Testis (tissue), 2 donors: ENCODE measurements at regions not wholly inside any gene's neighbourhood (a gene's known extent, or its start where the extent isn't known, plus 50 kb on each side); places are given as distances from the start of the nearest gene placed in this dataset.

ENCODE experiments used
- DNase-seq: peaks from one replicate; pipeline ENCODE4 v3.0.0-alpha.2; 2019
- H3K27ac ChIP-seq, 2 donors: fragments of 200-600 bp; sonication (generic); one replicate each; pipeline ENCODE4 v1.5.1; 2019
- H3K27me3 ChIP-seq: fragments of 200-600 bp; sonication (generic); one replicate; pipeline ENCODE4 v1.5.1; 2019
- H3K36me3 ChIP-seq: fragments of 200-600 bp; sonication (generic); one replicate; pipeline ENCODE4 v1.5.1; 2017; ENCODE audit warnings: low read depth; ENCODE audit errors: missing control alignments
- H3K4me1 ChIP-seq: fragments of 200-600 bp; sonication (generic); one replicate; pipeline ENCODE4 v1.5.1; 2019
- H3K4me3 ChIP-seq, 2 donors: fragments of 200-600 bp; sonication (generic); one replicate each; pipeline ENCODE4 v1.5.1; 2017 to 2019
- H3K9me3 ChIP-seq: fragments of 200-600 bp; sonication (generic); one replicate; pipeline ENCODE4 v1.5.1; 2017
- POLR2A ChIP-seq: fragments of 450-650 bp; IDR thresholded peaks from one replicate; pipeline ENCODE4 v1.6.1; 2017; ENCODE audit warnings: antibody characterized with exemption, mild to moderate bottlenecking, moderate library complexity
- WGBS, 2 donors: methylation state at CpG; one replicate each; pipeline ENCODE4 v1.1.5; 2018; 5-methylcytosine and 5-hydroxymethylcytosine counted together
- intact Hi-C: fragments of 100-400 bp; cut with DNase I; formaldehyde crosslinking; loops from one replicate; pipeline ENCODE4 v1.15.1; 2023; ENCODE audit warnings: low total_unique reads
- TF ChIP-seq, protein P1 (sequence below), 3 experiments: fragments of 450-650 bp in 2 of 3; fragments of 200-600 bp in 1 of 3; sonication (generic) in 1 of 3; IDR thresholded peaks; one replicate each; pipeline ENCODE4 v1.5.1; 2016 to 2019; ENCODE audit warnings: antibody characterized with exemption in 3 of 3, mild to moderate bottlenecking in 2 of 3, moderate library complexity in 1 of 3

DNA sequence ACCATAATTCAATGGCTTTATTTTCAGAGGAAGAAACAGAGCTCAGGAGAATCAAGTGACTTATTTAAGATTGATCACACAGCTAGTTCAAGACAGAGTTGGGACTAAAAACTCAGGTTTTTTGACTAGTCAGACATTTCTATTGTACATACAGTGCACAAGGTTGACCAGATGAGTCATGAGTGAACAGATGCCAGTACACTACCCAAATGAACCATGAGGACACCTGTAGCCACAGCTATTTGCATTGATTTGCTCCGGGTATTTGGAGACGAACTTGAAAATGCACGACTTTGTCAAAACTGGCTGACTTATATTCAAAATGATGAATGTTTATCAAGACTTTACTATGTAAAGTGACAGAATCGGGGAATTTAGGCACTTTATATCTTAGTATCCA, 161.7 kb upstream of the ST6GALNAC5 start:
- Histone ChIP-seq H3K4me1 (no peaks in the 10 kb centered on the region), H3K4me3 (no peak overlapping the region), H3K36me3 (no peaks in the 10 kb centered on the region), H3K27ac (no peak overlapping the region), H3K9me3 (no peaks in the 10 kb centered on the region), H3K27me3 (no peaks in the 10 kb centered on the region)
- intact Hi-C loops, result no loop called here
- WGBS, 2 donors, result 67 to 72% methylated on average over 4 of the region's 4 CpGs
- DNase-seq, result no peak
- TF ChIP-seq, protein P1, sequence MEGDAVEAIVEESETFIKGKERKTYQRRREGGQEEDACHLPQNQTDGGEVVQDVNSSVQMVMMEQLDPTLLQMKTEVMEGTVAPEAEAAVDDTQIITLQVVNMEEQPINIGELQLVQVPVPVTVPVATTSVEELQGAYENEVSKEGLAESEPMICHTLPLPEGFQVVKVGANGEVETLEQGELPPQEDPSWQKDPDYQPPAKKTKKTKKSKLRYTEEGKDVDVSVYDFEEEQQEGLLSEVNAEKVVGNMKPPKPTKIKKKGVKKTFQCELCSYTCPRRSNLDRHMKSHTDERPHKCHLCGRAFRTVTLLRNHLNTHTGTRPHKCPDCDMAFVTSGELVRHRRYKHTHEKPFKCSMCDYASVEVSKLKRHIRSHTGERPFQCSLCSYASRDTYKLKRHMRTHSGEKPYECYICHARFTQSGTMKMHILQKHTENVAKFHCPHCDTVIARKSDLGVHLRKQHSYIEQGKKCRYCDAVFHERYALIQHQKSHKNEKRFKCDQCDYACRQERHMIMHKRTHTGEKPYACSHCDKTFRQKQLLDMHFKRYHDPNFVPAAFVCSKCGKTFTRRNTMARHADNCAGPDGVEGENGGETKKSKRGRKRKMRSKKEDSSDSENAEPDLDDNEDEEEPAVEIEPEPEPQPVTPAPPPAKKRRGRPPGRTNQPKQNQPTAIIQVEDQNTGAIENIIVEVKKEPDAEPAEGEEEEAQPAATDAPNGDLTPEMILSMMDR (IDR thresholded peaks at IDR 0.05), result no peak
- TF ChIP-seq POLR2A, result no peak

DNA sequence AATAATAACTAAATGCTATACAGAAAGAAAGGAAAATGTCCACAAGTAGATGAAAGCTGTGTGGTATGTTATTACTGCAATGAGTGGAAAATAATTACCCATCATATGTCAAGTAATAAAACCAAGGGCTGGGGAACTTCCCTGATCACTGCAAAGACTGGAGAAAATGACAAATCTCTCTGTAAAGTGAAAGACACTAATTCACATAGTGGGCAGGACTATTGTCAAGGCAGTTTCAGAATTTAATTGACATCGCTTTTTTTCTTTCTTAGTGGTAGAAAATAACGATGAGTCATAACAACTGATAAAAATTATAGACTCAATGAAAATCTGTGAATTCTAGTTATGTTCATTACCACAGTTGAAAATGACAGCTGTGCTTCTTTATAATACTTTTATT, 153.7 kb upstream of the ST6GALNAC5 start:
- no peaks in the 10 kb centered on the region for H3K4me1 ChIP-seq
- no peak for DNase-seq
- WGBS, 2 donors, result 72 to 79% methylated on average over 2 of the region's 2 CpGs
- H3K9me3 ChIP-seq, result no peaks in the 10 kb centered on the region
- TF ChIP-seq, protein P1 (IDR thresholded peaks at IDR 0.05), result no peak
- no peak for TF ChIP-seq POLR2A
- intact Hi-C loops, result no loop called here
- no peak overlapping the region for H3K4me3 ChIP-seq
- H3K27ac ChIP-seq, result no peak overlapping the region
- H3K36me3 ChIP-seq, result no peaks in the 10 kb centered on the region
- H3K27me3 ChIP-seq, result no peaks in the 10 kb centered on the region

DNA sequence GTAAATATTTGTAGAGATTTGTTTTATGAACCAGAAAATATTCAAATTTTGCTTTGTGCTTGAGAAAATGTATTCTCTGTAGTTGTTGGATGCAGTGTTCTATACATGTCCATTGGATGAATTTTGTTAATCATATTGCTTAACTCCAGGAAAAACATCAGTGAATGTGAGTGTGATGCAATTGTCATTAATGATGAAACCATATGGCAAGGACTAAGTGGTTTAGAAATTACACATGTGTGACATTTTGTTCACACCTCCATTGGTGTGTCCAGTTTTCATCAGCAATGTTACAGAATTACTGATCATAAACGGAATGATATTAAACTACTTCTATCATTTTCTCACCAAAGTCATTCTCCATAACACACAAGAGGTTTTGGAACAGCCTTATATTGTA, 151.8 kb upstream of the ST6GALNAC5 start:
- no peaks in the 10 kb centered on the region for H3K36me3 ChIP-seq
- intact Hi-C loops, result no loop called here
- 75 to 76% methylated on average over 1 of the region's 1 CpG for WGBS, 2 donors
- no peak overlapping the region for H3K4me3 ChIP-seq
- no peaks in the 10 kb centered on the region for H3K4me1 ChIP-seq
- no peaks in the 10 kb centered on the region for H3K27me3 ChIP-seq
- no peaks in the 10 kb centered on the region for H3K9me3 ChIP-seq
- TF ChIP-seq, protein P1 (IDR thresholded peaks at IDR 0.05), result no peak
- no peak for TF ChIP-seq POLR2A
- H3K27ac ChIP-seq, result no peak overlapping the region
- DNase-seq, result no peak

DNA sequence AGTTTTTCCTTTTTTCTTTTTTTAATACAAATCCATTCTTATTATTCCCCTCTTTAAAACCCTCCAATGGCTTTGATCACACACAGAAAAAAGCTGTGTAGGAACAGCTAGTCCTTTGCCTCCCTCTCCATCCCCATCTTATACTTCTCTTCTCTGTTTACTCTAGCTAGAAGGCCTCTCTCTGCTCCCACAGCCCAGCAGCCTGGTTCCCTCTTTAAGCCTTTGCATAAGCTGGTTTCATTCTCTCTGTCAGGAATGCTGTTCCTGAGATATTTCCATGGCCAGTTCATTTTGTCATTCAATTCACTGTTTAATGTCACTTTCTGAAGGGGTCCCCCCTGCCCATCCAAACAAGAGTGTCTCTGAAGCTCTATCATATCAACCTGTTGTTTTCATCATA, 143.3 kb upstream of the ST6GALNAC5 start:
- H3K9me3 ChIP-seq, result no peaks in the 10 kb centered on the region
- H3K36me3 ChIP-seq, result no peaks in the 10 kb centered on the region
- intact Hi-C loops, result no loop called here
- DNase-seq, result no peak
- no peak overlapping the region for H3K4me3 ChIP-seq
- no peaks in the 10 kb centered on the region for H3K4me1 ChIP-seq
- TF ChIP-seq POLR2A, result no peak
- TF ChIP-seq, protein P1 (IDR thresholded peaks at IDR 0.05), result no peak
- H3K27me3 ChIP-seq, result no peaks in the 10 kb centered on the region
- no peak overlapping the region for H3K27ac ChIP-seq

DNA sequence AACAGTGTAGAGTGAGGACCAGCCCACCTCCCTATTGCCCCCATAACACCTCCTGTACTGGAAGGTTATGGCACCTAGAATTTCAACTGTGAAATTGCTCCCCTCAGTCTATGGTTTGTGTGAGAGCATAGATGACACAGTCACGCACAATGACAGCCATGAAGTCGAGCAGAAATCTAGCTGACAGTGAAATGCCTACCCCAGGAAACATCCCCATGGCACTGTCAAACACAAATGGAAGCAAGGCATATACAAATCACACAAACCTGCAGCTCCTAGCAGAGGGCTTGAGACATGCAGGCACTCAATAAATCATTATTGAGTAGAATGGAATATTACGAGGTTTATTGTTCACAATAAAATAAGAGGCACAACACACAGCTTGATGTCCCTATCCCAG, 142.5 kb upstream of the ST6GALNAC5 start:
- Histone ChIP-seq H3K9me3 (no peaks in the 10 kb centered on the region), H3K27ac (no peak overlapping the region), H3K36me3 (no peaks in the 10 kb centered on the region), H3K4me1 (no peaks in the 10 kb centered on the region), H3K27me3 (no peaks in the 10 kb centered on the region), H3K4me3 (no peak overlapping the region)
- DNase-seq, result no peak
- WGBS, 2 donors, result 92 to 98% methylated on average over 3 of the region's 3 CpGs
- TF ChIP-seq POLR2A, result no peak
- TF ChIP-seq, protein P1 (IDR thresholded peaks at IDR 0.05), result no peak
- intact Hi-C loops, result no loop called here
